RPMI7951 (cell line): ENCODE measurements at regions not wholly inside any gene's neighbourhood (a gene's known extent, or its start where the extent isn't known, plus 50 kb on each side); places are given as distances from the start of the nearest gene placed in this dataset.
"Not testable (repeated sequence)": the region's sequence is repeated elsewhere in the genome, so short reads cannot be mapped to it uniquely, and the experiment has no call there.

Experiments used
- DNase-seq: peaks from one replicate; pipeline ENCODE4 v3.0.0-alpha.2; 2012; ENCODE audit warnings: low read depth

DNA sequence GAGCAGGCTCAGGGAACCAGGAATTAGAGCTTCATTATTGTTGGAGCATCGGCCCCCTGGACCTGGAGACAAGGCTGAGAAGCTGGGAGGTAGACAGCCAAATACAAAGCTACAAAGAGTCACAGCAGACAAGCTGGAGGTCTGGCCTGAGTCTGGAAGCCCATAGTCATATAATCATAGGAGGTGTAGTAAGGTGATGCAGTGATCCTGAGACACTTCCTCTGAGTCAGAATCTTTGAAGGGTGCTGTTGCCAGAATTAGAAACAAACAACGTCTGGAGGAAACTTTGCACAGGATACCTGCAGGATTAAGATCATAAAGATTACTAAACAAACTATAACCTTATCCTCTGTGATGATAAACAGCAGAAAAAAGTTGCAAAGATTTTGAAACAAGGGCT, 213.8 kb downstream of the DSC3 start:
- DNase-seq = no peak

GRCh38 chr18:30819619-30820018, 222.9 kb downstream of the DSC3 start:
- no peak for DNase-seq

DNA sequence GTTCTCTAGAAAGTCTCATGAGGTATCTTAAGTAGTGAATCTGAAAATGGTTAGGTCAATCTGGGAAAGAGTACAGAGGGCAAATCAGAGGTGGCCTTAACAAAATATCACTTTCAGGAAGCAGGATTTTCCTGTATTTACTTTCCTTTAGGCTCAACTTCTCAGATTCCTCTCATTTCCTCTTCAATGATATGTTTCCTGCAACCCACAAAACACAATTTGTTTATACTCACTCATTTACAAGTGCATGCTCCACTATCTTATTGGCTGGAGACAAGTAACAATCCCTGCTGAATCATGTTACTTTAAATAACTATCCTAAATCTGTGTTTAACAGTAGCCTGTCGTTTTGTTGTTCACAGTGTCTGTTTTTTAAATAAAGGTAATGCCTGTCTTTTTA, 228.1 kb downstream of the DSC3 start:
- DNase-seq = no peak

DNA sequence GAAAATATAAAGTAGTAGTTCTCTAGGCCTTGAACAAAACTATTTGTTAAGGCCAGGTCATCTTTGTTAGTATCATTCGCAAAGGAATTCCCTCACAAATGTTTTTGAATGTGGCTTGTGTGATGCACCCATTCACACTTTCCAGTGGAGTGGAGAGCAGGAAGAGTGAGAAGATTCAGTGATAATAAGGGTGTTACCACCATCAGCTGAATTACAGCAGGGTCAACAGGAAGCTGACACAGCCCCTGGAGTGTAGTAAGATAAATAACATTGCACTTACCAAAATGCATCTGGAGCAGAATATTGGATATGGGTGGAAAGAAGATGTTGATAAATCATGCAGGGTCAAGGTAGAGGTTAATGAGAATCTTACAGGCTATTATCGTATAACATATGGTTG, 231.0 kb downstream of the DSC3 start:
- DNase-seq = no peak

DNA sequence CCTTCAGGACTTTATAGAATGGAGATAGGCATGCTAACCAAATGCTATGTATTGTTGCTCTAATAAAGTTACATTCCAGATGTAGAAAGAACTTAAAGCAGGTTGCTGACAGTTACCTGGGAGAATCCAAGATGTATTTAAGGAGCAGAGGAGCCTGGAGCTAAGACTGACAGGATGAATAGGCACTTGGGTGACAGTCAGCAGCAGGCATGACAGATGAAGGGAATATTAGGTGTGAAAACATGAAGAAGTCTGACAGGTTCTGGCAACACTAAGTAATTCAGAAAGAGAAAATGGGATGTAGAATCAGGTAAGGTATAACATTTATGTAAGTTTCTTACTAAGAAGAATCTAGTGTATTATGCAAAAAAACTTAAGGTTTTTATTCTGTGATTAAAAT, 232.0 kb downstream of the DSC3 start:
- DNase-seq = no peak

GRCh38 chr18:30806823-30807222, 235.7 kb downstream of the DSC3 start:
- DNase-seq = no peak

DNA sequence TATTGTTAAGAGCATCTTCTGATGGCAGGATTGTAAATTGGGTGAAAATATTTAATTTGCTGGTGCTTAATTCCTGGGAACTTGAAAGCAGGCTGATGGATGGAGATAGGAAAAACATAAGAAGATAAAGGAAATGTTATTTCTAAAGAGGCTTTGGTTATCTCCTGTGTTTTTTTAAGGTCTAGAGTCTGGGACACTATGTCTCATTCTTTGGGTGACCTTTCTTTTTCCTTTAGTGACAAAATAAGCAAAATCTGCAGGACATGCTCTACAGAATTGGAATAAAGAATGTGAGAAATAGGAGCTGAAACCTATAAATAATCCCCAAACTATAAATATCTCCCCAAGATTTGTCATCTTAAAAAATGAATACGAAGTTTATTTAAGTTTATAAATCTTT, 241.7 kb downstream of the DSC3 start:
- no peak for DNase-seq

GRCh38 chr18:30792051-30792450, 250.5 kb downstream of the DSC3 start:
- no peak for DNase-seq

DNA sequence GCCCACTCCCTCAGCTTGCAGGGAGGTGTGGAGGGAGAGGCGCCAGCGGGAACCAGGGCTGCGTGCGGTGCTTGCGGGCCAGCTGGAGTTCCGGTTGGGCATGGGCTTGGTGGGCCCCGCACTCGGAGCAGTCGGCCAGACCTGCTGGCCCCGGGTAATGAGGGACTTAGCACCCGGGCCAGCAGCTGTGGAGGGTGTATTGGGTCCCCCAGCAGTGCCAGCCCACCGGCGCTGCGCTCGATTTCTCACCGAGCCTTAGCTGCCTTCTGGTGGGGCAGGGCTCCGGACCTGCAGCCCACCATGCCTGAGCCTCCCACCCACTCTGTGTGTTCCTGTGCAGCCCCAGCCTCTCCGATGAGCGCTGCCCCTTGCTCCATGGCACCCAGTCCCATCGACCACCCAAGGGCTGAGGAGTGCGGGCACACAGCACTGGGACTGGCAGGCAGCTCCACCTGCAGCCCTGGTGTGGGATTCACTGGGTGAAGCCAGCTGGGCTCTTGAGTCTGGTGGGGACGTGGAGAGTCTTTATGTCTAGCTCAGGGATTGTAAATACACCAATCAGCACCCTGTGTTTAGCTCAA, 254.0 kb downstream of the DSC3 start:
- not testable (repeated sequence) for DNase-seq

DNA sequence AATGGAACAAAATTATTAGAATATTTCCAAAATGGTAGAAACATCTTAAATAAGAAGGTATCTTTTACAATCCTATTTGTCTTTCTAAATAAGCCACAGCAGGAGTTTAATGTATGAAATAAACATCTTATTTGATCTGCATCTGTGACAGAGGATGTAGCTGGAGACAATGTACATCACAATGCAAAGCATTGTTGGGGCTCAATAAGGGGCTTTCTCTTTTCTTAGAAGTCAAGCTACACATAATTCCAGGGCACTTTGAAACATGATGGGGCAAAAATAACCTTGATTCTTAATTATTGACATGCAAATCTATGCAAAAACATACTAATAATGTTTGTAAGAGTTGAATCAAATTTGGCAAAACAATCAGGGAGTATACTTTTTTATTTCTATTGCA, 255.1 kb downstream of the DSC3 start:
- DNase-seq = no peak

DNA sequence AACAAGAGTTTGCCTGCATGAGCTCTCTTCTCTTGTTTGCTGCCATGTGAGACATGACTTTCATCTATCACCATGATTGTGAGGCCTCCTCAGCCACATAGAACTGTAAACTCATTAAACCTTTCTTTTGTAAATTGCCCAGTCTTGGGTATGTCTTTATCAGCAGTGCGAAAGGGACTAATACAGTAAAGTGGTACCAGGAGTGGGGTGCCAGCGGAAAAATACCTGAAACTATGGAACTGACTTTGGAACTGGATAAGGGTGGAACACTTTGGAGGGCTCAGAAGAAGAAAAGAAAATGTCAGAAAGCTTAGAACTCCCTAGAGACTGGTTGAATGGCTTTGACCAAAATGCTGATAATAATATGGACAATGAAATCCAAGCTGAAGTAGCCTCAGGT, 260.9 kb downstream of the DSC3 start:
- no peak for DNase-seq

GRCh38 chr18:30775629-30776028, 266.9 kb downstream of the DSC3 start:
- DNase-seq = no peak

DNA sequence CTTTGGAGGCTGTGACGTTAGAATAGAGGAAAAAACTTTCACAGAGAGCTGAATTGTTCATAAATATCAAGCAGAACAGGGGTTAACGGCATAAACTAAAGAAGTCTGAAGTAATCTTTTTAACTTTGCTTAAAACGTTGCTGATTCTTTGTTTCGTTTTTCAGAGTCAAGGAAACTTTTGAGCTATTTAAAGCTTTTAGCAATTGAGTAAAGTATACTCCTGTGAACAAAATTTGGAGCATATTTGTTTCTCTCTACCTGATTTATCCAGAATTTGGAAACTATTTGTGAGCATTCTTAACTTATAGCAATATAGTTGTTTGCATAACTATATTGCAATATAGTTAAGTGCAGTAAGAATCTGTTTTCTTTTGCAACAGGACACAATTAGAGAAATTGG, 270.4 kb downstream of the DSC3 start:
- not testable (repeated sequence) for DNase-seq

DNA sequence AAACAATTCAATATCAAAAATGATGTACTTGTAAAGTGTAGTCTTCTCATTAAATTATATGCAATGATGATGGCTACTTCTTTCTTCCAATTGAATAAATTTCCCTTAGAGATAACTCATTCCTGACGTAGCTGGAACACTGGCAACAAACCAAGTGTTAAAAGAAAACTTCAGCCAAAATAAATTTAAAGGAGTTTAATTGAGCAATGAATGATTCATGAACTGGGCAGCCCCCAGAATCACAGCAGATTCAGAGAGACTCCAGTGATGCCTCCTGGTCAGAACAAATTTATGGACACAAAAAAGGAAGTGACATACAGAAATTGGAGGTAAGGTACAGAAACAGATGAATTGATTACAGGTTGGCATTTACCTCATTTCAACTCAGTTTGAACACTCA, 276.5 kb downstream of the DSC3 start:
- no peak for DNase-seq

DNA sequence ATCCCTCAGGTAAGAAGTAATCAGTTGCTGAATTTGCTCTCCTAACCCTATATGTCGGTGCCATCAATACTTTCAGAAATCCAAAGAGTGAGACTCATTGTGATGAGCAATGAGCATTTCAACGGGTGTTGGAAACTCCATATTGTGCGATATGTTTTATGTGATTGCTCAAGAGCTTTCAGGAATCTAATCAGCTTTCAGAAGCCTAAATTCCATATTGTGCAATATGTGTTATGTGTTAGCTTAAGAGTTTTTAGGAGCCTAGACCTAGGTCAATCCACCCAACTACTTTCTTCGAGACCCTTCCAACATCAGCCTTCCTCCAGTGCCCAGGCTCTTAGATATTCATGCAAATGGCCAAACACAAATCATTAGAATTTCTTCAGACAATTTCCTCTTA, 277.3 kb downstream of the DSC3 start:
- no peak for DNase-seq

DNA sequence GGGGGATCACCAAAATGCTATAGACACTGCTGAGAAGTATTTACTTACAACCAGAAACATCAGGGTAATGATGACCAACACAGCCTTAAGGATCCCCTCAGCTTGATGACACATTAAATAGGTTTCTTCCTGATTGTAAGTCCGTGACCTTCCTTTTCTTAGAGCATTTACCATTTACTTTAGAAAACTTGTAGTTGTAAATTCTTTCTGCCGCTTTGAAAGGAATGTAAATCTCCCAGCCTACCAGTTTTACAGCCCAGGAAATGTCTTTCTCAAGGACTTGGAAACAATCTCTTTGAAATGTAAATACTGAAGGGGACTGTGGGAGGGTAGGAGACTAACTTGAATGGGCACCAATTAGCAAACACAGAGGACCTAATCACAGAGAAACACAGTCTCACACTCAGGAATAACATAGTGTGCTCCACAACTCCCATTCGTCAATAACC, 278.6 kb downstream of the DSC3 start:
- DNase-seq = no peak

DNA sequence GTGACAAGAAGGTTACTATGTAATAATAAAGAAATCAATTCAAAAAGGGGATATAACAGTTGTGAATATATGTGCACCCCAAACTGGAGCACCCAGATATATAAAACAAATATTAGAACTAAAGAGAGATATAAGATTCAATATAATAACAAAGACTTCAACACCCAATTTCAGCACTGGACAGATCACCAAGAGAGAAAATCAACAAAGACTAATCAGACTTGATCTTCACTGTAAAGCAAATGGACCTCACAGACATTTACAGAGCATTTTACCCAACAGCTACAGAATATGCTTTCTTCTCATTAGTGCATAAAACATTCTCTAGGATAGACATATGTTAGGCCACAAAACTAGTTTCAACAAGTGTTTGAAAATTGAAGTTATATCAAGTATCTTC, 287.7 kb downstream of the DSC3 start:
- DNase-seq = no peak

GRCh38 chr18:30748541-30748940, 294.0 kb downstream of the DSC3 start:
- no peak for DNase-seq

GRCh38 chr18:30746224-30746623, 296.3 kb downstream of the DSC3 start:
- DNase-seq = no peak

GRCh38 chr18:30743033-30743432, 299.5 kb downstream of the DSC3 start:
- DNase-seq = no peak

DNA sequence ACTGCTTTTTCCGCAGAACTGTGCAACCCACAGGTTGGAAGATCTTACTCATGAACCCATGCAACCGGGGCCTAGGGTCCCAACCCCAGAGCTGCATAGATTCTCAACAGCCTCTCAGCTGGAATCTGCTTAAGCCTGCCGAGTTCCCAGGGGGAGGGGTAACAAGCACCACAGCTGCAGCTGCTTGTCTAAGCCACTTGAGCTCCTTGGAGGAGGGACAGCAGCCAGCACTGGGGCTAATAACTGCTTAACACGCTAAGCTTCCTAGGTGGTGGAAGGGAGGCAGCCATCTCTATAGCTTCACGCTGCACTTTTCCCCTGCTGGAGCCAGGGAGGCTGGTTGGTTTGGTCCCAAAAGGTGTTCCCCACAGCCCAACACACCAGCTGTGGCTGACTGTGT, 311.6 kb downstream of the DSC3 start:
- no peak for DNase-seq

- DNase-seq = no peak
These were observed 314.7 kb downstream of the DSC3 start for GRCh38 chr18:30727849-30728248.

DNA sequence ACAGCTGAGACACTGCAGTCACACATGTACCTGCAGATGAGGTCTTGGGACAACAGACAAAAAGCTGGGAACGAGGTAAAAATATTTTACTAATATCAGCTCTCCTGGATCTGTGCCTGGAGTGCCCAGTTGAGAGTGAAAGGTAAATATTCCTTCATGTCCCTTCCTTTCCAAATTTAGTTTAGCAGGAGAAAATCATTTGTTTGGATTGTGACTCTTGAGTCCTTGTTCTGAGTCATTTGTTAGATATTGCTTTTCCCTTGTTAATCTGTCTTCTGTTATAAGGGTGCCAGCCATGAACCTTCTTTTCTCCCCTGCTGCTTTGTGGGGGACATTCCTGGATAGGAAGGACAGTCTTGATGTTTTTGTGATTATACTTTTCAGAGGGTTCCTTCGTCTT, 329.2 kb downstream of the DSC3 start:
- no peak for DNase-seq

- DNase-seq = no peak
These were observed 330.2 kb downstream of the DSC3 start for GRCh38 chr18:30712383-30712782.

GRCh38 chr18:30709595-30709994, 332.9 kb downstream of the DSC3 start:
- DNase-seq = no peak
